Activated T-cell treated with anti-CD3 and anti-CD28 coated beads for 48 hours (primary cell): ENCODE measurements at regions not wholly inside any gene's neighbourhood (a gene's known extent, or its start where the extent isn't known, plus 50 kb on each side); places are given as distances from the start of the nearest gene placed in this dataset.

ENCODE experiments used
- DNase-seq: peaks from one replicate; pipeline ENCODE4 v3.0.0-alpha.2; 2020; ENCODE audit warnings: low read depth

DNA sequence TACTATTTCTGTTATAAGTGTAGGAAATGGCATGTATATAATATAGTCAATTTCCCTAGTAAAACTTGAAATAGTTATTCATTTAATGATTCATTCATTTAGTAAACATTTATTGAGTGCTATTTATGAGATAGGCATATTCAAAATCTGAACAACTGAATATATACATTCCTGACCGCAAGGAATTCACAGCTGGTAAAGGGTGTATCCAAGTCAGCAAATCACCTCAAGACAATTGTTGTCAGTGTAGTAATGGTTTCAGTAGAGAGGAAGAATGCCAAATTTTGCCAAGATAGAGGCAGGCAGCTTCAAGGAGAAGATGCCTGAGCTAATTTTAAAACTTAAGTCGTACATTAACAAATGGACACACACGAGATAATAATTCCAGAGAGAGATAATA, 89.8 kb upstream of the CHST9 start:
- no peak for DNase-seq

DNA sequence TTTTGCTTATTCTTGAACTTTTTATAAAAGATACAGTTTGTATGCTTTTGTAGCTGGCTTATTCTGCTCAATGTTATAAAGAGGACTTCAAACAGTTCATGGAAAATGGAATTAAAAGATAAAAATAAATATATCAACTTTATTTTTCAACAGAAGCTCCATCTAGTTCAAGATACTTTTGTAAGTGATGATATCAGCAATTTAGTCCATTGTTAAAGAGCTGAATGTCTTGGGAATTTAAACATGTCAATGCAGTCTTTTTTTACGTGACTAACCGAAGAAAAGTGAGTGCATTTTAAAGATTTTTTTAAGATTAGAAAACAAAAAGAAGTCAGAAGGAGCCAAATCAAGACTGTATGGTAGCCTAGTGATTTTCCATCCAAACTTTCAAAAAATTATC, 85.4 kb upstream of the CHST9 start:
- no peak for DNase-seq

GRCh38 chr18:27263369-27263768, 78.3 kb upstream of the CHST9 start:
- no peak for DNase-seq

GRCh38 chr18:27261769-27262549, 76.9 kb upstream of the CHST9 start:
- no peak for DNase-seq

GRCh38 chr18:27253571-27253970, 68.5 kb upstream of the CHST9 start:
- no peak for DNase-seq

DNA sequence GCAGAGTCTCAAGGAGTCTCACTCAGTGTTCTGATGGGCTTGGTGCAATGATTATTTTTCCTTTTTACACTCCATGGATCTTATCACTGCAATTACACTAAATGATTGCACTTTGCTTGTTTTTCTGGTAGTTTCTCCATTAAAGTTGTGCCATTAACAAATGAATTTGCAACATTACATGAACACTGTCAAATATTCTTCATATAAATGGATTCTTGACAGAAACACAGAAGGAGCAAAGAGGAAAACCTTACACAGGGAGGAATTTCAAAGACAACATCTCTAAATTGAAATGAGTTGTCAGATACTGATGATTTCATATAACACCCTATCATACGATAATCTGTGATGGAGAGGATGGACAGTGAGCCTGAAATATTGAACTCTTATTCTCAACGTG, 65.4 kb upstream of the CHST9 start:
- no peak for DNase-seq

GRCh38 chr18:27249933-27250332, 64.8 kb upstream of the CHST9 start:
- DNase-seq, result no peak

DNA sequence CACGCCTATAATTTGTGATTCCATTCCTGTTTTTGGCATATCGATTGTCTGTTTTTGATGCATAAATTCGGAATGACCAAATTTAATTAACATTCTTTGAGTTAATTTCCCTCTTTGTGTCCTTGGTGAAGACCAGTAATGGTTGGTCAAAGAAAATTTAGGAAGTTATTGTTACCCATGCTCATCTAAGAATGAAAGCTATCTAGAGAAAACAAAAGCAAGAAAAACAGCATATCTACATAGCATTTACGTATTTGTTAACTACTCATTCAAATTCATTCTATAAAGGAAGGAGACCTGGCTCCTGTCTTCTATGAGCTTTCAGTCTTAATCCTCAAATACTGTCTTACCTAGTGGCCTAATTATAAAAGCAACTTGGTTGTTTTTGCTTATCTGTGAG, 59.2 kb upstream of the CHST9 start:
- no peak for DNase-seq

DNA sequence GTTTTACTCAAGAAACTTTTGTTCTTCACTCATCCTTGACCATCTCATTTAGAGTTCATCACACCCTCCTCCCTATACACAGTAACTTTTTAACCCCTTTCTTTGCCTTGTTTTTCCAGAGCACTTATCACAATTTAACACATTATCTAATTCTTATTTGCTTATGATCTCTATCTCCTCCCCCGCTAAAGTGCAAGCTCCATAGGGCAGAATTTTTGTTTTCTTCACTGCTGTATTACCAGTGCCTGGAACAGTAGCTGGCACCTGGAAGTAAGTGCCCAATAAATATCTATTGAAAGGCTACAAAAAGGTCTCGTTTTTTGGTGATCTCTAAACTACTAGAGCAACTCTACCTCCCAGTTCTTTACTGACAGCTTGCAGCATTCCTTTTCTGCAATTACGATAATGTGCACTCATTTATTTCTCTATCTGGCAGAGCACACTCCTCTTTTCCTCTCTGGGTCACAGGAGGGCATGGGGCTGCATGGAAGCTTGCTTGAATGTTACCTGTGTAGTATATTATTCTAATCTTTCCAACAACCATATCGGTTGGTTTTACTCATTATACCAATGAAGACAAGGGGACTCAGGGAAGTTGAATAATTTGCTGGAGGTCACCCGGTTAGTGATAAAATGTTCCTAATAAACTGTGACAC, 57.4 kb upstream of the CHST9 start:
- no peak for DNase-seq

GRCh38 chr18:27240383-27240782, 55.3 kb upstream of the CHST9 start:
- DNase-seq, result no peak

GRCh38 chr18:27239669-27240068, 54.6 kb upstream of the CHST9 start:
- no peak for DNase-seq

GRCh38 chr18:27235218-27235870, 50.2 kb upstream of the CHST9 start:
- DNase-seq, result no peak
